Stimulated activated CD4-positive, alpha-beta T cell treated with anti-CD3 and anti-CD28 coated beads, TNF-alpha, amount 100 ng/mL, for 4 hours (primary cell): ENCODE measurements at regions not wholly inside any gene's neighbourhood (a gene's known extent, or its start where the extent isn't known, plus 50 kb on each side); places are given as distances from the start of the nearest gene placed in this dataset.
"Not testable (repeated sequence)": the region's sequence is repeated elsewhere in the genome, so short reads cannot be mapped to it uniquely, and the experiment has no call there.

Experiments used
- DNase-seq, 3 experiments: peaks; one replicate each; pipeline ENCODE4 v3.0.0-alpha.2; 2020; ENCODE audit warnings: low read depth in 3 of 3

DNA sequence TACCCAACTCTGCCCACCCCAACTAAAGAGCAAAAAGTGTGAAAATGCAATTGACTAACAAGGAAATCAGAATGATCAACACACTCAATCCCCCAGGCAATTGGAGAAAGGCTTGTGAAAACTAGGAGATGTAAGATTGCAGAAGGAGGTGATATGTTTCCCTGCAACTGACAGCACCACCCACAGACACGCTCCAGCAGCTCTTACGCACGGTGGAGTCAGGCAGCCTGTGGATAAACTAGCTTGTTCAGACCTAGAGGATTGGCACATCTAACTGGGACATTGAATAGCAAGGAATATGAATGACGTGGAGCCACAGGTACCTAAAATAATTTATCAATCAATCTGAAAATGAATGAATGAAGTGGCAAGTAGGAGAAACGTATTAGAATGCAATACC, 125.7 kb upstream of the MYO3A start:
- DNase-seq = no peak

DNA sequence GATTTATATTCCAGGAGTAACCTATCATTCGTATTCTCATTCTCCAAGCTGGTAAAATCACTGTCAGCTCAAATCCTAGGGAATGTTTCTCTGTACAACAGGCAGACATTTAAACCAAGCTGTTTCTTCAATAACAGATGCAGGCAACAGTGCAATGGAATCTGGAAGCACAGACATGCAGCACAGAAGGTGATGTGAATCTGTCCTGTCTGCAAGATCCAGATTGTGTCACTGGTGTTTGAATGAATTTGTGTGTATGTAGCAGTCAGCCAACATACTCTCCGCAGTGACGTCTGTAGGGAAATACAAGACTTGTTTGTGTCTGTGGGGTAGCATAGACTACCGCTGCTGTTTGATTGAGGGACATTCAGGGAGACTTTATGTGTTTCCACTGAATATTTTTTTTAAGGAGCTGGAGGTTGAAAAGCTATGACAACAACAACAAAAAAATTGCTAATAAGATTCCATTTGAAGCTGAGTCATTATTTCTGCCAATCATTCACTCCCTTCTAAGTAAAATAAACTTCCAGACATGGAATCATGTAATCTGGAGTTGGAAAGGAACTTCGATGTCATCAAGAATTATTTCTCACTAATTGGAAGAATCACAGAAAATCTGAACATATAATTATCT, 122.9 kb upstream of the MYO3A start:
- no peak for DNase-seq

DNA sequence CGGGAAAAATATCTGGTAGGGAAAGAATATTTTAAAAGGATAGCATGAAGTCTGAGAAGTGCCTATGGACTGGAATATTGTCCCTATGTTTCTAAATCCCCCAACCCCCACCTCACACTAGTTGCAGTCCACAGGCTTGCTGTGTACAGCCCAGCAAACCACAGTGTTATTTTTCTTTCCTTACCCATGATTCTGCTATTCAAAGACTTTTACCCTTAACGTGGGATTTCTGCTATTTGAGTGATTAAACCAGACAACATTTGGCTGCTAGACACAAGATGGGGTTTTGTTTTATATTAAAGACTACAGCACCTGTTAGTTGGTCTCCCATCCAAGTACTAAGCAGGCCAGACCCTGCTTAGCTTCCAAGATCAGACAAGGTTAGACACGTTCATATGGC, 120.5 kb upstream of the MYO3A start:
- DNase-seq = no peak

DNA sequence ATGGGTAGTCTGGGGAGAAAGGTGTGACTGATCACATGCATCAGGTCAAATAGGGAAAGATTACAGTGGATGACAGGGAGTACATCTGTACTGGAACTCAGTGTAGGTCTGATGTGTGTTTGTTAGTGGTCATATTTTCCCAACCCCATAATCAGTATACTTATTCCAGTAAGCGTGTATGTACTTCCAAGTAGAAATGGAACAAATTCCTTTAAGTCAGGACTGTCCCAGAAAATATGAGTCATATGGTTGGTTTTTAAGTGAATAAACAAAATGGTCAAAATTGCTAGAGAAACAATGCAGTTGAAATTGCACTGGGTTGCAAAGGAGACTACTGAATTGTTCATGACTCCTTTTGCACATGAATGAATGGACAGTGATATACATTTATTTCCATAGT, 118.8 kb upstream of the MYO3A start:
- no peak for DNase-seq

DNA sequence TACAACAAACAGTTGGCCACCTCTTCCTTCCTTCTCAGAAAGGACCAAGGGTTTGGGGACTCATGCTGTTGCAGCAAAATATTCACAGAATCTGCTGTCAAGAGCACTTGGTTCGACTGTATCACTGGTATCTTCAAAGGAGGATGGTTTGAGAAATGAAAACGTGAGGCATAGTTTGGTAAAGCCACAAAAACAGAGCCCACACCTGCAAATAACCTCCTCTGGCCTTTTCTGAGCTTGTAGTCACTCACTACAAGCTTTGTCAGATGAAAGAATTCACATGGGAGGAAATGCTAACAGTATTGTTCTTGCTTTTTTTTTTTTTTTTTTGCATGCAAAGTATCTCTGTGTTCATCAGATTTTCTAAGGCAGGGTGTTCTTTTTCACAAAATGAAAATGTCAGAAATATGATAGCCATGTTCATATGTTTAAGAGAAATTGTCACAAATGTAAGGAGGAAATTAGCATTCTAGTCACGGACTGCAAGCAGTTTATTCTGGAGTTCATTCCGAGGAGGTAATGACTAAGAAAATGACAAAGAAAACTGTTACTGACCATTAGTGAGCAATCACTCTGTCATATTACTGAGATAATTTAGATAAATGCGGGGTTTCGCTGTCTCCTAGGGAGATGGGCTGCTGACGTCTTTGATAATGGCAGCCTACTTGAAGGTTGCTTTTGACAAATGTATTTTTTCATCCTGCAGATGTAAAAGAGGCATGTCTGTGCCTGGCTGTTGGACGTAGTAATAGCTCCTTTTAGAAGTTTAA, 117.8 kb upstream of the MYO3A start:
- no peak for DNase-seq

- DNase-seq = no peak
These were observed 116.8 kb upstream of the MYO3A start for GRCh38 chr10:25817200-25817599.

GRCh38 chr10:25818751-25819150, 115.3 kb upstream of the MYO3A start:
- DNase-seq = no peak

GRCh38 chr10:25820472-25820871, 113.6 kb upstream of the MYO3A start:
- DNase-seq = no peak

DNA sequence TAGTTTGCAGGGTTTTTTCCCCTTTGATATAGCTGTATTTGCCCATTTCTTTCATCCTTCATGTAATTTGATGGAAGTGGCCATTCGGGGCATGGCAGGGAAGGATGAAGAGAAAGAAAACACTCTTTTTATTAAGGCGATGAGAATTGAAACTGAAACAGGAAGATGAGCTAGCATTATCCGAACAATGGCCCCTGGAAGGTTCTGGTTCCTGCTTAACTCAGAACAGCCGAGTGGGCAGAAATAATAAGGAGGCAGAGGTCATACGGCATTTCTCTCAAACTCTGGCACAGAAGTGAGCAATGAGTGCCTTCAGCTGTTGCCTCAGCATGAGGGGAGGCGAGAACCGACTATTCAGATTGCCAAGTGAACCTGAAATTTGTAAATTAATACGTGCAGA, 113.2 kb upstream of the MYO3A start:
- no peak for DNase-seq

DNA sequence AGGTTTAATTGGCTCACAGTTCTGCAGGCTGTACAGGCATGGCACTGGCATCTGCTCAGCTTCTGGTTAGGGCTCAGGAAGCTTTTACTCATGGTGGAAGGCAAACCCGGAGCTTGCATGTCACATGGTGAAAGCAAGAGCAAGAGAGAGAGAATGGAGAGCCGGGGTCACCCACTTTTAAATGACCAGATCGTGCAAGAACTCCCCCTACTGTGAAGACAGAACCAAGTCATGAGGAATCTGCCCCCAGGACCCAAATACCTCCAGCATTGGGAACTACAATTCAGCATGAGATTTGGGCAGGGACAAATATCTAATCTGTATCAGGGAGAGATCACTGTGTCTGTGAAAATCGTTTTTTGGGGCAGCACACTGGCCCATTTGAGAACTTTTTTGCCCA, 110.0 kb upstream of the MYO3A start:
- DNase-seq = no peak

GRCh38 chr10:25828475-25828874, 105.6 kb upstream of the MYO3A start:
- no peak for DNase-seq

GRCh38 chr10:25831080-25831479, 102.9 kb upstream of the MYO3A start:
- DNase-seq = no peak

GRCh38 chr10:25839683-25840082, 94.3 kb upstream of the MYO3A start:
- no peak for DNase-seq

DNA sequence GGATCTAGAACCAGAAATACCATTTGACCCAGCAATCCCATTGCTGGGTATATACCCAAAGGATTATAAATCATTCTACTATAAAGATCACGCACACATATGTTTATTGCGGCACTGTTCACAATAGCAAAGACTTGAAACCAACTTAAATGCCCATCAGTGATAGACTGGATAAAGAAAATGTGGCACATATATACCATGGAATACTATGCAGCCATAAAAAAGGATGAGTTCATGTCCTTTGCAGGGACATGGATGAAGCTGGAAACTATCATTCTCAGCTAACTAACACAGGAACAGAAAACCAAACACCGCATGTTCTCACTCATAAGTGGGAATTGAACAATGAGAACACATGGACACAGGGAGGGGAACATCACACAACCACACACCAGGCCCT, 93.2 kb upstream of the MYO3A start:
- DNase-seq = not testable (repeated sequence)

DNA sequence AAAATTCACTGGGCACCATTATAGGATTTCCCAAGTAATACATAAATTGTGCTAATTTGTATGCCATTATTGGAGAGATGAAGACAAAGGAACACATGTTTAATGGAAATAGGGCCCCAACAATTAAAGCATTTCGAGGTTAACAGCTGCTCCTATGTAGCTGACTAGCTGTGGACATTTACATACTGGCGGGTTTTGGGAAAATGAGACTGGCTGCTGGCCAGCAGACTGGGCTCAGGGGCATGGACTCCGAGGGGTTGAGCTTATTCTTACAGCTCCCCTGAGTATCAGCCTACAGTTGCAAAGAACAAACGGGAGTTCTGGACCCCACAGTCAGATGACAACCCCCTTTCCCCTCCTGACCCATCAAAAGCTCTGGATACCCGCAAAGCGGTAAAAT, 91.9 kb upstream of the MYO3A start:
- DNase-seq = no peak

- no peak for DNase-seq
These were observed 90.4 kb upstream of the MYO3A start for GRCh38 chr10:25843551-25844170.

GRCh38 chr10:25844716-25845115, 89.3 kb upstream of the MYO3A start:
- not testable (repeated sequence) for DNase-seq

GRCh38 chr10:25849268-25849667, 84.8 kb upstream of the MYO3A start:
- no peak for DNase-seq

DNA sequence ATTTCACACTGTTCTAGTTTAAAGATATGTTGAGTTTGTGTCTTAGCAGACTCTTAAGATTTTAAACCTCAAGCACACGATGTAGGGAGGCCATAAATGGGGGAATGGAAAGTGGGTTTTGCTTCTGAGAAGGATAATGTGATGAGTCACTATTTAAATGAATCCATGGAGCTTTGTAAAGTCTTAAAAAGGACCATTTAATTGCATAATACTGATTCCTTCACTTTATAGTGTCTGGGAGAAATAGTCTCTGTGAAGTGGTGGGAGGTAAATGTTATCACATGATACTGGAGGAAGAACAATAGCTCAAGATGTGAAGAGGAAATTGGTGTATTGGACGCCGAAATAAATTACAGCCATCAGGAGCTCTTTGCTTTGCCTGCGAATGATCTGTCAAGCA, 84.0 kb upstream of the MYO3A start:
- no peak for DNase-seq

- no peak for DNase-seq
These were observed 82.5 kb upstream of the MYO3A start for GRCh38 chr10:25851548-25851947.

GRCh38 chr10:25852364-25852941, 81.6 kb upstream of the MYO3A start:
- no peak for DNase-seq

GRCh38 chr10:25858076-25858475, 76.0 kb upstream of the MYO3A start:
- DNase-seq = no peak

DNA sequence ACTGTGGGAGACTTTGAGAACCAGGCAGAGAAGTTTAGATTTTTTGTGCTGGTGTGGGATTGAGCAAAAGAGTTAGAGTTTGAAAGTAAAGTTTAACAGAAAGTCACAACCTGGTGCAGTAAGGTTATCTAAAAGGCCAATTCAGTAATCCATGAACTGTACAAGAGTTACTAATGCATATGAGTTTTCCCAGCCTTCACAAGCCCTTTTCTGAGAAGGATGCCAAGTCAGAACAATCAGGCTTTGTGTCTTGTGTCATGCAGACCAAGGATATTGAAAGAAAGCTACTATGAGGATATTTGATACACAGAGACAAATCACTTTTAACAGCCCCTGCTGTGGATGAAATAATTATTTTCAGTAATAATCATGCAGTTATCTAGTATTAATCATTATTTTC, 68.8 kb upstream of the MYO3A start:
- DNase-seq = no peak
